Mesenchymal stem cell (in vitro differentiated cells and primary cell): ENCODE measurements at regions not wholly inside any gene's neighbourhood (a gene's known extent, or its start where the extent isn't known, plus 50 kb on each side); places are given as distances from the start of the nearest gene placed in this dataset.
"Not testable (repeated sequence)": the region's sequence is repeated elsewhere in the genome, so short reads cannot be mapped to it uniquely, and the experiment has no call there.

ENCODE experiments used
- DNase-seq: peaks from one replicate; pipeline ENCODE4 v3.0.0-alpha.2; 2013
- H2AFZ ChIP-seq: one replicate; pipeline ENCODE4 v1.6.1; 2013; ENCODE audit warnings: low read depth, mild to moderate bottlenecking, control low read depth, inconsistent platforms, low read length, moderate library complexity
- H2AK5ac ChIP-seq: 2 replicates; pipeline ENCODE4 v1.6.1; 2013; ENCODE audit warnings: low read length, moderate library complexity, mild to moderate bottlenecking, inconsistent platforms; ENCODE audit not compliant: severe bottlenecking
- H2BK120ac ChIP-seq: one replicate; pipeline ENCODE4 v1.6.1; 2013; ENCODE audit warnings: low read depth, mild to moderate bottlenecking, inconsistent platforms, low read length, moderate library complexity
- H2BK12ac ChIP-seq, 2 experiments: one replicate each; pipeline ENCODE4 v1.6.1; 2013; ENCODE audit warnings: inconsistent platforms in 2 of 2, low read length in 2 of 2, mild to moderate bottlenecking in 2 of 2, moderate library complexity in 2 of 2, control low read depth in 1 of 2
- H2BK15ac ChIP-seq: one replicate; pipeline ENCODE4 v1.6.1; 2013; ENCODE audit warnings: mild to moderate bottlenecking, low read depth, inconsistent platforms; ENCODE audit not compliant: poor library complexity, severe bottlenecking
- H2BK5ac ChIP-seq: 2 replicates; pipeline ENCODE4 v1.6.1; 2013; ENCODE audit warnings: low read depth, mild to moderate bottlenecking, low read length, control low read depth, inconsistent platforms; ENCODE audit not compliant: poor library complexity, severe bottlenecking
- H3K14ac ChIP-seq, 2 experiments: one replicate each; pipeline ENCODE4 v1.6.1; 2013; ENCODE audit warnings: inconsistent platforms in 2 of 2, low read length in 2 of 2, control low read depth in 1 of 2, mild to moderate bottlenecking in 1 of 2, moderate library complexity in 1 of 2
- H3K18ac ChIP-seq, 2 experiments: one replicate each; pipeline ENCODE4 v1.6.1; 2013; ENCODE audit warnings: inconsistent platforms in 2 of 2, low read length in 2 of 2, control low read depth in 1 of 2, low read depth in 1 of 2, mild to moderate bottlenecking in 1 of 2
- H3K23ac ChIP-seq, 2 experiments: one replicate each; pipeline ENCODE4 v1.6.1; 2013; ENCODE audit warnings: inconsistent platforms in 2 of 2, low read length in 2 of 2, mild to moderate bottlenecking in 2 of 2, moderate library complexity in 2 of 2, control low read depth in 1 of 2
- H3K27ac ChIP-seq: 2 replicates; pipeline ENCODE4 v1.5.1; 2013; ENCODE audit warnings: mild to moderate bottlenecking, moderate library complexity, low read length, control low read depth, inconsistent platforms; ENCODE audit not compliant: poor library complexity, severe bottlenecking
- H3K27me3 ChIP-seq, 2 experiments: 2 replicates each; pipeline versions ENCODE4 v1.6.1 to v1.7.0; 2013; ENCODE audit warnings: low read length in 2 of 2, mild to moderate bottlenecking in 2 of 2, moderate library complexity in 2 of 2, control low read depth in 1 of 2, inconsistent platforms in 1 of 2; ENCODE audit not compliant: control insufficient read depth in 1 of 2, insufficient read depth in 1 of 2
- H3K36me3 ChIP-seq, 2 experiments: 2 replicates each; pipeline versions ENCODE4 v1.6.1 to v1.7.0; 2013; ENCODE audit warnings: low read length in 2 of 2, control low read depth in 1 of 2, inconsistent platforms in 1 of 2, low read depth in 1 of 2, mild to moderate bottlenecking in 1 of 2; ENCODE audit not compliant: insufficient read depth in 2 of 2, control insufficient read depth in 1 of 2
- H3K4ac ChIP-seq, 2 experiments: one replicate each; pipeline ENCODE4 v1.6.1; 2013; ENCODE audit warnings: inconsistent platforms in 2 of 2, low read length in 2 of 2, mild to moderate bottlenecking in 2 of 2, moderate library complexity in 2 of 2, control low read depth in 1 of 2, low read depth in 1 of 2
- H3K4me1 ChIP-seq: 2 replicates; pipeline ENCODE4 v1.6.1; 2013; ENCODE audit warnings: low read depth, low read length, control low read depth; ENCODE audit not compliant: control insufficient read depth, insufficient read depth
- H3K4me2 ChIP-seq: 2 replicates; pipeline ENCODE4 v1.6.1; 2013; ENCODE audit warnings: low read length, mild to moderate bottlenecking, inconsistent platforms; ENCODE audit not compliant: poor library complexity, severe bottlenecking
- H3K4me3 ChIP-seq, 2 experiments: 2 replicates each; pipeline versions ENCODE4 v1.5.1 to v1.7.0; 2013; ENCODE audit warnings: low read length in 2 of 2, mild to moderate bottlenecking in 2 of 2, control low read depth in 1 of 2, low read depth in 1 of 2; ENCODE audit not compliant: insufficient read depth in 1 of 2
- H3K79me1 ChIP-seq: replicated peaks from 2 replicates; pipeline ENCODE4 v1.6.1; 2013; ENCODE audit warnings: mild to moderate bottlenecking, control low read depth, low read length, inconsistent platforms; ENCODE audit not compliant: poor library complexity, severe bottlenecking
- H3K9ac ChIP-seq: 2 replicates; pipeline ENCODE4 v1.7.0; 2013; ENCODE audit warnings: mild to moderate bottlenecking, low read length, moderate library complexity
- H3K9me3 ChIP-seq: 2 replicates; pipeline ENCODE4 v1.7.0; 2013; ENCODE audit warnings: mild to moderate bottlenecking, low read length; ENCODE audit not compliant: control insufficient read depth
- H4K8ac ChIP-seq: one replicate; pipeline ENCODE4 v1.6.1; 2013; ENCODE audit warnings: inconsistent platforms, mild to moderate bottlenecking, low read length, moderate library complexity
- H4K91ac ChIP-seq: one replicate; pipeline ENCODE4 v1.6.1; 2013; ENCODE audit warnings: mild to moderate bottlenecking, low read length, inconsistent platforms
- WGBS: methylation state at CpG from one replicate; pipeline ENCODE4 v1.1.7; 2013; ENCODE audit warnings: mixed read lengths; 5-methylcytosine and 5-hydroxymethylcytosine counted together

- H3K23ac ChIP-seq, result no peak overlapping the region
- peaks cover 0 to 4% of the 10 kb centered on the region in 2 experiments for H3K27me3 ChIP-seq
- no peak overlapping the region for H3K14ac ChIP-seq
- H2AK5ac ChIP-seq, result no peak overlapping the region
- 94% methylated on average over 5 of the region's 6 CpGs for WGBS
- H3K36me3 ChIP-seq, result no peaks in the 10 kb centered on the region
- no peak overlapping the region for H2BK15ac ChIP-seq
- no peaks in the 10 kb centered on the region for H3K9me3 ChIP-seq
- H2BK12ac ChIP-seq, result no peak overlapping the region
- H2AFZ ChIP-seq, result no peak overlapping the region
- no peak overlapping the region for H4K91ac ChIP-seq
- H3K4me1 ChIP-seq, result no peaks in the 10 kb centered on the region
- H4K8ac ChIP-seq, result no peak overlapping the region
- H3K79me1 ChIP-seq, result no peaks in the 10 kb centered on the region
- no peak for DNase-seq
- H3K4me3 ChIP-seq, result no peak overlapping the region
- H3K9ac ChIP-seq, result no peak overlapping the region
- no peak overlapping the region for H2BK5ac ChIP-seq
- H3K4me2 ChIP-seq, result no peak overlapping the region
- no peak overlapping the region for H2BK120ac ChIP-seq
- no peak overlapping the region for H3K18ac ChIP-seq
- no peak overlapping the region for H3K4ac ChIP-seq
- H3K27ac ChIP-seq, result no peak overlapping the region
Observed at GRCh38 chr10:28997734-28998133, 291.1 kb upstream of the LYZL1 start.

DNA sequence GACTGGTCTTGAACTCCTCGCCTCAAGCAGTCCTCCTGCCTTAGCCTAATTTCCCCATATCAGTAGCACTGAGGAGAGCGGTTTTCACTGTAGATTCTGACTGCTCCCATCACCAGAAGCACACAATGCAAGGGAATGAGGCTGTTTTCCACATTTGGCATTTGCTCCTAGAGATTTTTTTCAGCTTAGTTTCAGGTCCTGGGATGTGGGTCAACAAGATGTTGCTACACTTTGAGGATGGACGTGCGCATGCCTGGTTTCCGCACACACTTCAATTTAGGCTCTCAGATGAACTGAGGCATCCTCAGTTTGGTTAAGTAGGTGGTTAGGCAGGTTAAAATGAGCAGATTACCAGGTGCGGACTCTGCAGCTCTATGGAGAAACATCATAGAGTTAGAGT is 287.1 kb upstream of the LYZL1 start:
- no peak overlapping the region for H3K9ac ChIP-seq
- H3K27me3 ChIP-seq, result peaks cover 0 to 4% of the 10 kb centered on the region in 2 experiments
- no peaks in the 10 kb centered on the region for H3K79me1 ChIP-seq
- no peak overlapping the region for H3K4me2 ChIP-seq
- H3K18ac ChIP-seq, result no peak overlapping the region
- H2BK5ac ChIP-seq, result no peak overlapping the region
- H2BK120ac ChIP-seq, result no peak overlapping the region
- no peak overlapping the region for H2BK12ac ChIP-seq
- no peak overlapping the region for H3K27ac ChIP-seq
- H4K8ac ChIP-seq, result no peak overlapping the region
- H3K9me3 ChIP-seq, result no peaks in the 10 kb centered on the region
- no peak for DNase-seq
- no peak overlapping the region for H3K4me3 ChIP-seq
- no peak overlapping the region for H3K4ac ChIP-seq
- WGBS, result 95% methylated on average over 6 of the region's 6 CpGs
- no peak overlapping the region for H3K23ac ChIP-seq
- H4K91ac ChIP-seq, result no peak overlapping the region
- H2AK5ac ChIP-seq, result no peak overlapping the region
- no peak overlapping the region for H3K14ac ChIP-seq
- H3K36me3 ChIP-seq, result no peaks in the 10 kb centered on the region
- H2AFZ ChIP-seq, result no peak overlapping the region
- H2BK15ac ChIP-seq, result no peak overlapping the region
- no peaks in the 10 kb centered on the region for H3K4me1 ChIP-seq

DNA sequence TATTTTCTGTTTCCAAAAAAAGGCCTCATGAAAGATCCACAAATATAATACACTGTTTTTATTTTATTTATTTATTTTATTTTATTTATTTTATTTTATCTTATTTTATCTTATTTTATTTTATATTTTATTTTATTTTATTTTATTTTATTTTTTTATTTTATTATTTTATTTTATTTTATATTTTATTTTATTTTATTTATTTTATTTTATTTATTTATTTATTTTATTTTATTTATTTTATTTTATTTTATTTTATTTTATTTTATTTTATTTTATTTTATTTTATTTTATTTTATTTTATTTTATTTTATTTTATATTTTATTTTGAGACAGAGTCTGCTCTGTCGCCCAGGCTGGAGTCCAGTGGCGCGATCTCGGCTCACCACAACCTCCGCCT is 285.9 kb upstream of the LYZL1 start:
- not testable (repeated sequence) for H3K4me3 ChIP-seq

GRCh38 chr10:29005988-29006387 is 282.9 kb upstream of the LYZL1 start:
- Histone ChIP-seq H3K27me3 (peaks cover 0 to 16% of the 10 kb centered on the region in 2 experiments), H2AK5ac (no peak overlapping the region), H3K4ac (no peak overlapping the region), H3K4me1 (peaks cover 9% of the 10 kb centered on the region), H2BK5ac (no peak overlapping the region), H4K8ac (no peak overlapping the region), H3K27ac (no peak overlapping the region), H3K79me1 (no peaks in the 10 kb centered on the region), H3K18ac (no peak overlapping the region), H3K14ac (no peak overlapping the region), H2AFZ (no peak overlapping the region), H2BK12ac (no peak overlapping the region), H3K4me3 (no peak overlapping the region), H3K36me3 (no peaks in the 10 kb centered on the region), H3K4me2 (no peak overlapping the region), H3K9ac (no peak overlapping the region), H2BK120ac (no peak overlapping the region), H2BK15ac (no peak overlapping the region), H4K91ac (no peak overlapping the region), H3K23ac (no peak overlapping the region), H3K9me3 (peaks cover 5% of the 10 kb centered on the region)
- WGBS, result 83% methylated on average over 7 of the region's 8 CpGs
- no peak for DNase-seq

More for the DNA sequence above, 285.9 kb upstream of the LYZL1 start:
- not testable (repeated sequence) for DNase-seq, H3K9ac ChIP-seq, H2AFZ ChIP-seq, H4K8ac ChIP-seq, H4K91ac ChIP-seq, H3K18ac ChIP-seq, H3K79me1 ChIP-seq, H2AK5ac ChIP-seq, H3K36me3 ChIP-seq, H3K23ac ChIP-seq, H2BK12ac ChIP-seq, H3K4me2 ChIP-seq, H2BK15ac ChIP-seq, H3K14ac ChIP-seq, H3K27me3 ChIP-seq, H3K9me3 ChIP-seq, H3K4me1 ChIP-seq, H3K27ac ChIP-seq, H2BK5ac ChIP-seq, H3K4ac ChIP-seq, H2BK120ac ChIP-seq
- 100% methylated on average over 5 of the region's 5 CpGs for WGBS
